ENCODE measurements at regions not wholly inside any gene's neighbourhood (a gene's known extent, or its start where the extent isn't known, plus 50 kb on each side); places are given as distances from the start of the nearest gene placed in this dataset.
"Not testable (repeated sequence)": the region's sequence is repeated elsewhere in the genome, so short reads cannot be mapped to it uniquely, and the experiment has no call there.

DNA sequence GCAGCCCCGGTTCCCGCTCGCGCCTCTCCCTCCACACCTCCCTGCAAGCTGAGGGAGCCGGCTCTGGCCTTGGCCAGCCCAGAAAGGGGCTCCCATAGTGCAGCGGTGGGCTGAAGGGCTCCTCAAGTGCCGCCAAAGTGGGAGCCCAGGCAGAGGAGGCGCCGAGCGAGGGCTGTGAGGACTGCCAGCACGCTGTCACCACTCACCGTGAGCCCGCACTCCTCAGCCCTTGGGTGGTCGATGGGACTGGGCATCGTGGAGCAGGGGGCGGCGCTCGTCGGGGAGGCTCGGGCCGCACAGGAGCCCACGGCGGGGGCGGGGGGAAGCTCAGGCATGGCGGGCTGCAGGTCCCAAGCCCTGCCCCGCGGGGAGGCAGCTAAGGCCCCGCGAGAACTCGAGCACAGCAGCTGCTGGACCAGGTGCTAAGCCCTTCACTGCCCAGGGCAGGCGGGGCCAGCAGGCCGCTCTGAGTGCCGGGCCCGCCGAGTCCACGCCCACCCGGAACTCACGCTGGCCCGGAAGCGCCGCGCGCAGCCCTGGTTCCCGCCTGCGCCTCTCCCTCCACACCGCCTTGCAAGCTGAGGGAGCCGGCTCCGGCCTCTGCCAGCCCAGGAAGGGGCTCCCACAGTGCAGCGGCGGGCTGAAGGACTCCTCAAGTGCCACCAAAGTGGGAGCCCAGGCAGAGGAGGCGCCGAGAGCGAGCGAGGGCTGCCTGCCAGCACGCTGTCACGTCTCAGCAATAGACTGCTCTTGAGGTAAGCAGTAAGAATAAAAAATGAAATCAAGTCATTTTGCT is 670.2 kb upstream of the CTNND2 start:
- POLR2A ChIA-PET (ENCODE audit: partially characterized antibody): not testable (repeated sequence)

DNA sequence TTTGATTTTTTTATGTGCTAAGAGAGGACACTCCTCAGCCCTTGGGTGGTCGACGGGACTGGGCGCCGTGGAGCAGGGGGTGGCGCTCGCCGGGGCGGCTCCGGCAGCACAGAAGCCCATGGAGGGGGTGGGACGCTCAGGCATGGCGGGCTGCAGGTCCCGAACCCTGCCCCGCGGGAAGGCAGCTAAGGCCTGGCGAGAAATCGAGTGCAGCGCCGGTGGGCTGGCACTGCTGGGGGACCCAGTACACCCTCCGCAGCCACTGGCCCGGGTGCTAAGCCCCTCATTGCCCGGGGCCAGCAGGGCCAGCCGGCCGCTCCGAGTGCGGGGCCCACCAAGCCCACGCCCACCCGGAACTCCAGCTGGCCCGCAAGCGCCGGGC is 669.7 kb upstream of the CTNND2 start:
- H2BK12ac ChIP-seq (ENCODE audit: low read depth, low read length); DNase-seq (ENCODE audit: low read depth in 1 of 2, low spot score in 2 of 2); H3K14ac ChIP-seq (ENCODE audit: insufficient read length); H3K27me3 ChIP-seq (replicated peaks in 1 of 4; ENCODE audit: control insufficient read depth in 3 of 4, extremely low read depth in 1 of 4, insufficient read depth in 3 of 4, low read length in 3 of 4); H3K4me2 ChIP-seq (ENCODE audit: insufficient read depth in 1 of 2, low read depth in 2 of 2, low read length in 2 of 2); H3K79me1 ChIP-seq (ENCODE audit: low read depth, low read length); H3K56ac ChIP-seq (replicated peaks; ENCODE audit: insufficient read length, low read depth, low read length); H4K5ac ChIP-seq (ENCODE audit: insufficient read length, low read depth, low read length); H3K36me3 ChIP-seq (ENCODE audit: control insufficient read depth in 2 of 4, insufficient read depth in 4 of 4, low read length in 3 of 4); H2BK5ac ChIP-seq (ENCODE audit: low read depth, low read length); H3K27ac ChIP-seq (ENCODE audit: low read depth, low read length); H2AK5ac ChIP-seq (ENCODE audit: low read depth, low read length); H3K4me1 ChIP-seq (replicated peaks in 1 of 4; ENCODE audit: control insufficient read depth in 3 of 4, insufficient read depth in 4 of 4, low read length in 3 of 4); H4K91ac ChIP-seq (replicated peaks; ENCODE audit: insufficient read length, low read length); CTCF ChIA-PET (ENCODE audit: partially characterized antibody); H4K8ac ChIP-seq (ENCODE audit: extremely low read depth, insufficient read depth, low read length); H2BK20ac ChIP-seq (ENCODE audit: low read length); FAIRE-seq; H2AFZ ChIP-seq (ENCODE audit: low read length); H3K79me2 ChIP-seq (ENCODE audit: control insufficient read depth in 1 of 2, insufficient read depth in 2 of 2, low read length in 2 of 2); H3K9me3 ChIP-seq (ENCODE audit: insufficient read depth in 2 of 2, low read depth in 1 of 2, low read length in 1 of 2); H3K18ac ChIP-seq (ENCODE audit: extremely low read depth, low read length); H4K20me1 ChIP-seq (replicated peaks in 1 of 2; ENCODE audit: control insufficient read depth in 1 of 2, insufficient read depth in 2 of 2, low read length in 2 of 2); H3K23me2 ChIP-seq (ENCODE audit: low read depth, low read length); H3K4ac ChIP-seq (replicated peaks; ENCODE audit: insufficient read length, low read depth, low read length); H3K9ac ChIP-seq (replicated peaks in 1 of 4; ENCODE audit: extremely low read depth in 1 of 4, low read depth in 3 of 4, low read length in 3 of 4); H2BK120ac ChIP-seq (replicated peaks; ENCODE audit: low read depth, low read length); H3K23ac ChIP-seq (ENCODE audit: insufficient read length); POLR2A ChIA-PET (ENCODE audit: partially characterized antibody); H3K4me3 ChIP-seq (ENCODE audit: extremely low read depth in 1 of 4, insufficient read depth in 2 of 4, low read depth in 3 of 4, low read length in 4 of 4); H2BK15ac ChIP-seq (ENCODE audit: low read length): not testable (repeated sequence)
- 98% methylated on average over 14 of the region's 30 CpGs; no CpG with 5 or more reads in 1 of the 2 experiments for WGBS, 2 experiments (ENCODE audit: extremely low coverage in 1 of 2, insufficient coverage in 1 of 2, insufficient read length in 1 of 2, insufficient replicate concordance in 2 of 2, low coverage in 1 of 2, low lambda C conversion rate in 2 of 2, missing lambda C conversion rate in 1 of 2)

More for the DNA sequence above, 670.2 kb upstream of the CTNND2 start:
- H2BK12ac ChIP-seq (ENCODE audit: low read depth, low read length); H3K36me3 ChIP-seq (ENCODE audit: control insufficient read depth in 2 of 4, insufficient read depth in 4 of 4, low read length in 3 of 4); H4K20me1 ChIP-seq (replicated peaks in 1 of 2; ENCODE audit: control insufficient read depth in 1 of 2, insufficient read depth in 2 of 2, low read length in 2 of 2); H3K23me2 ChIP-seq (ENCODE audit: low read depth, low read length); H3K23ac ChIP-seq (ENCODE audit: insufficient read length); H3K27ac ChIP-seq (ENCODE audit: low read depth, low read length); H3K9ac ChIP-seq (replicated peaks in 1 of 4; ENCODE audit: extremely low read depth in 1 of 4, low read depth in 3 of 4, low read length in 3 of 4); H4K8ac ChIP-seq (ENCODE audit: extremely low read depth, insufficient read depth, low read length); FAIRE-seq; H2BK15ac ChIP-seq (ENCODE audit: low read length); H2AFZ ChIP-seq (ENCODE audit: low read length); H3K79me2 ChIP-seq (ENCODE audit: control insufficient read depth in 1 of 2, insufficient read depth in 2 of 2, low read length in 2 of 2); CTCF ChIA-PET (ENCODE audit: partially characterized antibody); H2BK120ac ChIP-seq (replicated peaks; ENCODE audit: low read depth, low read length); H3K9me3 ChIP-seq (ENCODE audit: insufficient read depth in 2 of 2, low read depth in 1 of 2, low read length in 1 of 2); H4K5ac ChIP-seq (ENCODE audit: insufficient read length, low read depth, low read length); H3K4me1 ChIP-seq (replicated peaks in 1 of 4; ENCODE audit: control insufficient read depth in 3 of 4, insufficient read depth in 4 of 4, low read length in 3 of 4); H2BK20ac ChIP-seq (ENCODE audit: low read length); H3K79me1 ChIP-seq (ENCODE audit: low read depth, low read length); H3K4me2 ChIP-seq (ENCODE audit: insufficient read depth in 1 of 2, low read depth in 2 of 2, low read length in 2 of 2); H3K4ac ChIP-seq (replicated peaks; ENCODE audit: insufficient read length, low read depth, low read length); DNase-seq (ENCODE audit: low read depth in 1 of 2, low spot score in 2 of 2); H2AK5ac ChIP-seq (ENCODE audit: low read depth, low read length); H3K56ac ChIP-seq (replicated peaks; ENCODE audit: insufficient read length, low read depth, low read length); H4K91ac ChIP-seq (replicated peaks; ENCODE audit: insufficient read length, low read length); H3K27me3 ChIP-seq (replicated peaks in 1 of 4; ENCODE audit: control insufficient read depth in 3 of 4, extremely low read depth in 1 of 4, insufficient read depth in 3 of 4, low read length in 3 of 4); H3K14ac ChIP-seq (ENCODE audit: insufficient read length); H3K18ac ChIP-seq (ENCODE audit: extremely low read depth, low read length); H2BK5ac ChIP-seq (ENCODE audit: low read depth, low read length); H3K4me3 ChIP-seq (ENCODE audit: extremely low read depth in 1 of 4, insufficient read depth in 2 of 4, low read depth in 3 of 4, low read length in 4 of 4): not testable (repeated sequence)
- 93% methylated on average over 44 of the region's 56 CpGs; no CpG with 5 or more reads in 1 of the 2 experiments for WGBS, 2 experiments (ENCODE audit: extremely low coverage in 1 of 2, insufficient coverage in 1 of 2, insufficient read length in 1 of 2, insufficient replicate concordance in 2 of 2, low coverage in 1 of 2, low lambda C conversion rate in 2 of 2, missing lambda C conversion rate in 1 of 2)

Measured in H1 (cell line).